Ovary (tissue), 7 donors: ENCODE measurements at regions not wholly inside any gene's neighbourhood (a gene's known extent, or its start where the extent isn't known, plus 50 kb on each side); places are given as distances from the start of the nearest gene placed in this dataset.

Source experiments
- DNase-seq, 5 donors: peaks; one replicate each; pipeline ENCODE4 v3.0.0-alpha.2; 2019 to 2020
- H3K27ac ChIP-seq, 2 donors: fragments of 200-600 bp; one replicate each; pipeline versions ENCODE4 v1.5.1 to v1.8.0; 2019 to 2022
- H3K27me3 ChIP-seq: fragments of 200-600 bp; one replicate; pipeline ENCODE4 v1.8.0; 2022
- H3K36me3 ChIP-seq: fragments of 200-600 bp; sonication (generic); one replicate; pipeline ENCODE4 v1.5.1; 2019
- H3K4me1 ChIP-seq: one replicate; pipeline ENCODE4 v1.8.1; 2013; ENCODE audit warnings: mild to moderate bottlenecking, moderate library complexity; ENCODE audit not compliant: insufficient read depth
- H3K4me3 ChIP-seq: fragments of 200-600 bp; sonication (generic); one replicate; pipeline ENCODE4 v1.5.1; 2017
- H3K9me3 ChIP-seq, 2 donors: fragments of 200-600 bp in 1 of 2; sonication (generic) in 1 of 2; one replicate each; pipeline versions ENCODE4 v1.5.1 to v1.8.1; 2013 to 2019; ENCODE audit warnings: mild to moderate bottlenecking in 1 of 2, moderate library complexity in 1 of 2
- EP300 ChIP-seq: sonication (generic); formaldehyde crosslinking; IDR thresholded peaks from one replicate; pipeline ENCODE4 v1.6.1; 2017; ENCODE audit warnings: antibody characterized with exemption
- POLR2A ChIP-seq: fragments of 450-650 bp; IDR thresholded peaks from one replicate; pipeline ENCODE4 v1.6.1; 2017; ENCODE audit warnings: antibody characterized with exemption, mild to moderate bottlenecking, moderate library complexity
- WGBS, 3 donors: extraction: QIAGEN DNeasy Blood & Tissue Kit in 1 of 3; methylation state at CpG; one replicate each; pipeline versions ENCODE4 v1.1.5 to v1.1.7; 2013 to 2017; 5-methylcytosine and 5-hydroxymethylcytosine counted together
- intact Hi-C, 4 donors: fragments of 100-400 bp; cut with DNase I; formaldehyde crosslinking; loops; one replicate each; pipeline versions ENCODE4 v1.11.0 to v1.15.1; 2022 to 2023
- TF ChIP-seq, protein P1 (sequence below), 3 donors: fragments of 450-650 bp in 2 of 3; fragments of 200-600 bp in 1 of 3; IDR thresholded peaks; one replicate each; pipeline versions ENCODE4 v1.5.1 to v1.8.0; 2016 to 2022; ENCODE audit warnings: antibody characterized with exemption in 3 of 3, mild to moderate bottlenecking in 1 of 3
- donor health status: DM: no; HTN: no; CAD: no; lungs with moderate emphysema.
- donor health status: DM: no; HTN: no; CAD: no.
- donor health status: Bipolar disorder and iron deficiency.
- donor health status: DM: no; HTN: no; CAD: no.
- donor health status: DM: yes; HTN: yes; CAD: no.

DNA sequence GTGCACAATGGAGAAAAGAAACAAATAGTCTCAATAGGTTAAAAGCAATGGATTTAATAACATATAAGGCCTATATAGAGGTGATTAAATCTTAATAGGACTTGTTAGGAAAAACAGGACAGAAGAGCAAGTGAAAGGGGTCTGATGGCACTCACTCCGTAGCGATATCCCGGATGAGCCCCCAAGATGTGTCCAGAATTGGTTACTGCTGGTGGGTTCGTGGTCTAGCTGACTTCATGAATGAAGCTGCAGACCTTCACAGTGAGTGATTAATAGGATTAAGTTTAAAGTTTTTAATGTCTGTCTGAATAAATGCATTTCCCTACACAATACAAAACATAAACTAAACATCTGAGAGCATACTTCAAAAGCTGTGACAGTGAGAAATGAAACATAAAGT, 110.4 kb upstream of the FAM174A start:
- no peak for DNase-seq
- Histone ChIP-seq H3K36me3 (no peaks in the 10 kb centered on the region), H3K27ac (no peak overlapping the region), H3K27me3 (no peaks in the 10 kb centered on the region), H3K4me3 (no peak overlapping the region), H3K9me3 (no peaks in the 10 kb centered on the region), H3K4me1 (no peaks in the 10 kb centered on the region)
- intact Hi-C loops: no loop called here
- 97 to 98% (median 97%) methylated on average over 4 of the region's 4 CpGs for WGBS, 3 donors
- TF ChIP-seq EP300 (no peak), POLR2A (no peak)
- TF ChIP-seq, protein P1, sequence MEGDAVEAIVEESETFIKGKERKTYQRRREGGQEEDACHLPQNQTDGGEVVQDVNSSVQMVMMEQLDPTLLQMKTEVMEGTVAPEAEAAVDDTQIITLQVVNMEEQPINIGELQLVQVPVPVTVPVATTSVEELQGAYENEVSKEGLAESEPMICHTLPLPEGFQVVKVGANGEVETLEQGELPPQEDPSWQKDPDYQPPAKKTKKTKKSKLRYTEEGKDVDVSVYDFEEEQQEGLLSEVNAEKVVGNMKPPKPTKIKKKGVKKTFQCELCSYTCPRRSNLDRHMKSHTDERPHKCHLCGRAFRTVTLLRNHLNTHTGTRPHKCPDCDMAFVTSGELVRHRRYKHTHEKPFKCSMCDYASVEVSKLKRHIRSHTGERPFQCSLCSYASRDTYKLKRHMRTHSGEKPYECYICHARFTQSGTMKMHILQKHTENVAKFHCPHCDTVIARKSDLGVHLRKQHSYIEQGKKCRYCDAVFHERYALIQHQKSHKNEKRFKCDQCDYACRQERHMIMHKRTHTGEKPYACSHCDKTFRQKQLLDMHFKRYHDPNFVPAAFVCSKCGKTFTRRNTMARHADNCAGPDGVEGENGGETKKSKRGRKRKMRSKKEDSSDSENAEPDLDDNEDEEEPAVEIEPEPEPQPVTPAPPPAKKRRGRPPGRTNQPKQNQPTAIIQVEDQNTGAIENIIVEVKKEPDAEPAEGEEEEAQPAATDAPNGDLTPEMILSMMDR (IDR thresholded peaks at IDR 0.05): no peak

DNA sequence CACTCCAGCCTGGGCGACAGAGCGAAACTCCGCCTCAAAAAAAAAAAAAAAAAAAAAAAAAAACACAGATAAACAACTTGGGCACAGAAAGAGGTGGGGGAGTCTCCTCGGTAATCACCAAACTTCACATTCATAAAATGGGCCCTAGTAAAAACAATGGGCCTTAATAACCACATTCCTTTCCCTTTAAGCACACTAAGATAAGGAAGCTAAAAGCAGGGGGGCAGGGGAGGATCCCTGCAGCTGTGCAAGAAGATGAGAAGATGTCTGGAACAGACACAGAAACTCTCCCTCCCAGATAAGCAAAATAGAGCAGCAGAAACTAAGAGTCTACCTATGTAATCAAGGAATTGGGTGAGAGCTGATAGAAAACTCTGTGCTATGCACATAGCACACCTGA, 111.2 kb upstream of the FAM174A start:
- no peaks in the 10 kb centered on the region for H3K27me3 ChIP-seq
- DNase-seq: no peak
- no peaks in the 10 kb centered on the region for H3K9me3 ChIP-seq
- H3K4me3 ChIP-seq: no peak overlapping the region
- intact Hi-C loops: no loop called here
- 24 to 36% (median 31%) methylated on average over 1 of the region's 4 CpGs for WGBS, 3 donors
- TF ChIP-seq, protein P1 (IDR thresholded peaks at IDR 0.05): no peak
- TF ChIP-seq POLR2A: no peak
- no peak for TF ChIP-seq EP300
- no peaks in the 10 kb centered on the region for H3K4me1 ChIP-seq
- H3K27ac ChIP-seq: no peak overlapping the region
- no peaks in the 10 kb centered on the region for H3K36me3 ChIP-seq

DNA sequence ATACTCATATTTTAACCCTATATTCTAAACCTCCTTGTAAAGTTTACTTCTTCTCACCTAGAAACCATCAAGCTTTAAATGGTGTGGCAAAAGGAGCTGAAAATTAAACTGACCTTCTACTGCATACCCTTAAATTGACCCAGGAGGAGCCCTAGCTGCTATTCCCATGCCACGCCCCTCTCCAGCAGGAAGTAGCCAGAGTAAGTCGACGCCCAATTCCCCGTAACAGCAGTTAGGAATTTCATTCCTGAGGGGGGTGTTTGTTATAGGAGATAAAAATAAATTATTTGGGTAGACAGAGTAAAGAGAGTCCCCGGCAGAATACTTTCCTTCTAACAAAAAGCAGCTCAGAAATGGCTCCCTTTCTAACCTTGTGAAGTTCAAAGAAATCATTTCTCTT, 111.8 kb upstream of the FAM174A start:
- Histone ChIP-seq H3K27me3 (no peaks in the 10 kb centered on the region), H3K36me3 (no peaks in the 10 kb centered on the region), H3K4me1 (no peaks in the 10 kb centered on the region), H3K9me3 (no peaks in the 10 kb centered on the region), H3K27ac (no peak overlapping the region), H3K4me3 (no peak overlapping the region)
- DNase-seq: no peak
- no peak for TF ChIP-seq POLR2A
- no peak for TF ChIP-seq EP300
- TF ChIP-seq, protein P1 (IDR thresholded peaks at IDR 0.05): no peak
- intact Hi-C loops: no loop called here
- WGBS, 3 donors: 35 to 48% (median 41%) methylated on average over 5 of the region's 5 CpGs

DNA sequence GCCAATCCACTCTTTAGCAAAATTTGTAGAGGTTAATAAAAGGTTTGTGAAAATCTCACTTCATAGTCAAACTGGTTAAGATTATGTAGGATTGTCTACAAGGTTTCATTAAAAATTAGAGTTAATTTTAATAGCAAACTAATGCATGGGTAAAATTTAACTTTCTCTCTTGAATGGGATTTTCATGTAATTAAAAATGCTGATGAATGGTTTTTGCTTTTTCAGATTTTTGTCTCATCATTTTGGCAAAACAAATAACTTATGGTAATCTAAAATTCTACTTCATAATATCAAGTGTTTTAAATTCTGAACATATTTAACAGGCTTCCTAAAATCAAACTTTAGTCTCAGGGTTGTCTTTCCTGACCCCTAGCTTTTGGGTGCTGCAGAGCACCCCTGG, 113.8 kb upstream of the FAM174A start:
- intact Hi-C loops: no loop called here
- H3K36me3 ChIP-seq: no peaks in the 10 kb centered on the region
- TF ChIP-seq POLR2A (no peak), EP300 (no peak)
- TF ChIP-seq, protein P1 (IDR thresholded peaks at IDR 0.05): no peak
- H3K27me3 ChIP-seq: no peaks in the 10 kb centered on the region
- no peak overlapping the region for H3K4me3 ChIP-seq
- no peak for DNase-seq
- H3K9me3 ChIP-seq: no peaks in the 10 kb centered on the region
- no peaks in the 10 kb centered on the region for H3K4me1 ChIP-seq
- no peak overlapping the region for H3K27ac ChIP-seq

DNA sequence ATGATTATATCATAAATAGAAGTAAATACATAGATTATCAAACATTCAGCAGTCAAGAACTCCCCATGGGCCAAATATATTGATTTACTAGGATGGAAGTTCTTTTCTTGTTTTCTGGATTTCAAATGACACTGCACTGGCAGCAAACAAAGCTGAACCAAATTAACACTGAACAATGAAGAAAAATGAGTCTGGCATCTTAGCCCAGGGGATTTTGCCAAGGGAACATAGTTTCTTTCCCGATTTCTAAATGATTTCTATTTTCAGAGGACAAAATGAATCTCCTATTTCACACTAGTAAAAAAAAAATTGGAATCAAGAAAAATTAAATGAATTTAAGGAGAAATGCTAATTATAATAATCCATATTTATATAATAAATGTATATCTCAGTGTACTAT, 116.9 kb upstream of the FAM174A start:
- Histone ChIP-seq H3K4me3 (no peak overlapping the region), H3K36me3 (no peaks in the 10 kb centered on the region), H3K4me1 (no peaks in the 10 kb centered on the region), H3K9me3 (no peaks in the 10 kb centered on the region), H3K27me3 (no peaks in the 10 kb centered on the region), H3K27ac (no peak overlapping the region)
- intact Hi-C loops: no loop called here
- DNase-seq: no peak
- TF ChIP-seq, protein P1 (IDR thresholded peaks at IDR 0.05): no peak
- TF ChIP-seq EP300 (no peak), POLR2A (no peak)
- 44 to 63% (median 59%) methylated on average over 1 of the region's 1 CpG for WGBS, 3 donors
